MM.1S (cell line): ENCODE measurements at regions not wholly inside any gene's neighbourhood (a gene's known extent, or its start where the extent isn't known, plus 50 kb on each side); places are given as distances from the start of the nearest gene placed in this dataset.

ENCODE experiments used
- DNase-seq: peaks from one replicate; pipeline ENCODE4 v3.0.0-alpha.2; 2015
- H2AFZ ChIP-seq: fragments of 300-600 bp; sonication (generic); 2 replicates; pipeline ENCODE4 v1.6.0; 2016; ENCODE audit warnings: antibody characterized with exemption, low read length
- H3F3A ChIP-seq: fragments of 300-600 bp; sonication (generic); 2 replicates; pipeline ENCODE4 v1.6.1; 2016; ENCODE audit warnings: mild to moderate bottlenecking, antibody characterized with exemption, low read length, moderate library complexity, mixed read lengths; ENCODE audit not compliant: insufficient read depth
- H3K27ac ChIP-seq: fragments of 300-600 bp; sonication (generic); 2 replicates; pipeline ENCODE4 v1.5.1; 2016; ENCODE audit warnings: mild to moderate bottlenecking, low read length
- H3K27me3 ChIP-seq: fragments of 300-600 bp; sonication (generic); replicated peaks from 2 replicates; pipeline ENCODE4 v1.6.0; 2016; ENCODE audit warnings: low read length; ENCODE audit not compliant: insufficient read depth
- H3K36me3 ChIP-seq: fragments of 300-600 bp; sonication (generic); replicated peaks from 2 replicates; pipeline ENCODE4 v1.6.1; 2016; ENCODE audit warnings: mild to moderate bottlenecking, low read length, mixed read lengths; ENCODE audit not compliant: insufficient read depth
- H3K4me1 ChIP-seq: fragments of 300-600 bp; sonication (generic); 2 replicates; pipeline ENCODE4 v1.6.1; 2016; ENCODE audit warnings: low read length, mixed read lengths
- H3K4me2 ChIP-seq: fragments of 300-600 bp; sonication (generic); 2 replicates; pipeline ENCODE4 v1.6.0; 2016; ENCODE audit warnings: low read depth, low read length
- H3K4me3 ChIP-seq: fragments of 300-600 bp; sonication (generic); 2 replicates; pipeline ENCODE4 v1.5.1; 2016; ENCODE audit warnings: low read length, mixed read lengths
- H3K79me2 ChIP-seq: fragments of 300-600 bp; sonication (generic); 2 replicates; pipeline ENCODE4 v1.6.1; 2016; ENCODE audit warnings: mixed run types, low read length, mixed read lengths
- H3K9ac ChIP-seq: fragments of 300-600 bp; sonication (generic); 2 replicates; pipeline ENCODE4 v1.6.1; 2016; ENCODE audit warnings: low read length, mixed read lengths
- H3K9me2 ChIP-seq: fragments of 300-600 bp; sonication (generic); replicated peaks from 2 replicates; pipeline ENCODE4 v1.6.1; 2016; ENCODE audit warnings: mild to moderate bottlenecking, low read length, mixed read lengths; ENCODE audit not compliant: insufficient read depth
- H3K9me3 ChIP-seq: fragments of 300-600 bp; sonication (generic); replicated peaks from 2 replicates; pipeline ENCODE4 v1.6.1; 2016; ENCODE audit warnings: mild to moderate bottlenecking, low read length, mixed read lengths; ENCODE audit not compliant: insufficient read depth
- H4K20me1 ChIP-seq: fragments of 300-600 bp; sonication (generic); 2 replicates; pipeline ENCODE4 v1.6.1; 2016; ENCODE audit warnings: mild to moderate bottlenecking, low read length, moderate library complexity, mixed read lengths; ENCODE audit not compliant: insufficient read depth
- EZH2 ChIP-seq: fragments of 300-600 bp; sonication (generic); optimal IDR thresholded peaks from 2 replicates; pipeline ENCODE3; 2017; ENCODE audit warnings: low read depth, mild to moderate bottlenecking, antibody characterized with exemption, low read length, mixed read lengths
- EZH2phosphoT487 ChIP-seq: fragments of 300-600 bp; sonication (generic); IDR thresholded peaks from 2 replicates; pipeline ENCODE4 v1.6.1; 2018; ENCODE audit warnings: antibody characterized with exemption, low read length
- TF ChIP-seq, protein P1 (sequence below): fragments of 300-600 bp; sonication (generic); IDR thresholded peaks from 2 replicates; pipeline ENCODE4 v1.5.1; 2016; ENCODE audit warnings: antibody characterized with exemption, low read length, mixed read lengths

DNA sequence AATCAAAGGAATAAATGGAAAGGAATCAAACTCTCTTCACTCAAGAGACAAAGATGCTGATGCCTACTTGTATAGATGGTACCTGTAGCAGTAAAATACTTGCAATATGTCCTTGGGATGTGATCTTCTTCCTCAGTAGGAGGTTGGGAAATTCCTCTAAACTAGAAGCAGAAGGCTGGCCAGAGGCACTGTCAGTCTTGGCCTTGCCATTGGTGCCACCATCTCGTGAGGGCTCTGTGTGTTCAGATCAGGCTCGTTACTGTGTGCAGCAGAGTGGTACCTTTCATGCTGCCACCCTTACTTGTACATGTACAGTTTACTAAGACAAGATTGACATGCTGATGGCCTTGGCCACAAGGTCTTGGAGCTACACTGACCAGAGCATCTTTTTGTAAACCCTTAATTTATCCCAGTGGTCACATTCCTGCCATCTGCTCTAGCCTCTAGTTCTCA lies 169.0 kb downstream of the MYCN start:
- Histone ChIP-seq H2AFZ (no peak overlapping the region), H3K9me2 (no peaks in the 10 kb centered on the region), H3K27ac (no peak overlapping the region), H3K4me1 (no peaks in the 10 kb centered on the region), H3F3A (no peaks in the 10 kb centered on the region), H3K9ac (no peak overlapping the region), H3K27me3 (no peaks in the 10 kb centered on the region), H4K20me1 (no peaks in the 10 kb centered on the region), H3K9me3 (no peaks in the 10 kb centered on the region), H3K4me2 (no peak overlapping the region), H3K79me2 (no peaks in the 10 kb centered on the region), H3K4me3 (no peak overlapping the region), H3K36me3 (no peaks in the 10 kb centered on the region)
- TF ChIP-seq, protein P1, sequence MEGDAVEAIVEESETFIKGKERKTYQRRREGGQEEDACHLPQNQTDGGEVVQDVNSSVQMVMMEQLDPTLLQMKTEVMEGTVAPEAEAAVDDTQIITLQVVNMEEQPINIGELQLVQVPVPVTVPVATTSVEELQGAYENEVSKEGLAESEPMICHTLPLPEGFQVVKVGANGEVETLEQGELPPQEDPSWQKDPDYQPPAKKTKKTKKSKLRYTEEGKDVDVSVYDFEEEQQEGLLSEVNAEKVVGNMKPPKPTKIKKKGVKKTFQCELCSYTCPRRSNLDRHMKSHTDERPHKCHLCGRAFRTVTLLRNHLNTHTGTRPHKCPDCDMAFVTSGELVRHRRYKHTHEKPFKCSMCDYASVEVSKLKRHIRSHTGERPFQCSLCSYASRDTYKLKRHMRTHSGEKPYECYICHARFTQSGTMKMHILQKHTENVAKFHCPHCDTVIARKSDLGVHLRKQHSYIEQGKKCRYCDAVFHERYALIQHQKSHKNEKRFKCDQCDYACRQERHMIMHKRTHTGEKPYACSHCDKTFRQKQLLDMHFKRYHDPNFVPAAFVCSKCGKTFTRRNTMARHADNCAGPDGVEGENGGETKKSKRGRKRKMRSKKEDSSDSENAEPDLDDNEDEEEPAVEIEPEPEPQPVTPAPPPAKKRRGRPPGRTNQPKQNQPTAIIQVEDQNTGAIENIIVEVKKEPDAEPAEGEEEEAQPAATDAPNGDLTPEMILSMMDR, result no peak
- no peak for TF ChIP-seq EZH2
- TF ChIP-seq EZH2phosphoT487, result no peak
- DNase-seq, result no peak

DNA sequence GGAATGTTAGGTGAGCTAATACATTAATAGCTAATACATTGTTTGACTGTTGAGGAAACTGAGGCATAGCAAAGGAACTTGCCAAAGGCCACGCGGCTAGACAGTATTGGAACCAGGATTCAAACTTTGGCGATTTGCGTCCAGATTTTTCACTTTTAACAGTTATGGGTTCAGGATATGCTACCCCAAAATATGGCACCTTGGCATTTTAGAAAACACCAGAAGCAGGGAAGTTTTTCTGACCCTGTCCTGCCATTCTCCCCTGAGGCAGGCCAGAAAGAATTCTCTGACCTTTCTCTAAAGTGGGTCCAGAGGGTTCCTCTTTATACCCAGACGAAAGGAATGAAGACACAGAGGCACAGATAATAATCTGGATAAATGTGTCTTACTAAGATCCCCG lies 166.9 kb downstream of the MYCN start:
- no peaks in the 10 kb centered on the region for H3K36me3 ChIP-seq
- no peaks in the 10 kb centered on the region for H3F3A ChIP-seq
- no peak overlapping the region for H3K4me2 ChIP-seq
- H3K4me1 ChIP-seq, result no peaks in the 10 kb centered on the region
- H4K20me1 ChIP-seq, result no peaks in the 10 kb centered on the region
- no peak for DNase-seq
- no peak overlapping the region for H3K9ac ChIP-seq
- no peaks in the 10 kb centered on the region for H3K9me2 ChIP-seq
- H3K4me3 ChIP-seq, result no peak overlapping the region
- no peaks in the 10 kb centered on the region for H3K79me2 ChIP-seq
- TF ChIP-seq EZH2, result no peak
- no peak for TF ChIP-seq EZH2phosphoT487
- TF ChIP-seq, protein P1, result no peak
- no peak overlapping the region for H3K27ac ChIP-seq
- no peaks in the 10 kb centered on the region for H3K9me3 ChIP-seq
- no peak overlapping the region for H2AFZ ChIP-seq
- no peaks in the 10 kb centered on the region for H3K27me3 ChIP-seq

DNA sequence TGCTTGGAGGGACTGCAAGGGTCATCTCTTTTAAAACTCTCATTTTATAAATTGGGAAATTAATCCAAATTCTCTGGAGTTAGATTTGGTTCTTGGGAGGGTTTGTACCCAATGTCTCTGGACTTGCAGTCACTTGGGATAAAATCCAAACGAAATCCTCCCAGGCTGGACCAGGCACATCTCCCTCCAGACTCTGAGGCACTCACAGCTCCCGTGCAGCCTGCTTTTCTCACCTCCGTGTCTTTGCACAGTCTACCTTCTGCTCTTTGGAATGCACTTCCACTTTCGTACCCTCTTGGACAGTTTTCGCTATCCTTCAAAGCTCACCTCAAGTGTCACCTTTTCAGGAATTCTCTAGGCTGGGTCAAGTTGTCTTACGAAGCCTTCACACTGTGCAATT lies 166.3 kb downstream of the MYCN start:
- no peaks in the 10 kb centered on the region for H3K9me2 ChIP-seq
- H4K20me1 ChIP-seq, result no peaks in the 10 kb centered on the region
- H3K27ac ChIP-seq, result no peak overlapping the region
- H3K4me2 ChIP-seq, result no peak overlapping the region
- no peaks in the 10 kb centered on the region for H3K79me2 ChIP-seq
- no peaks in the 10 kb centered on the region for H3F3A ChIP-seq
- no peaks in the 10 kb centered on the region for H3K27me3 ChIP-seq
- H2AFZ ChIP-seq, result no peak overlapping the region
- H3K9me3 ChIP-seq, result no peaks in the 10 kb centered on the region
- no peaks in the 10 kb centered on the region for H3K4me1 ChIP-seq
- H3K9ac ChIP-seq, result no peak overlapping the region
- H3K36me3 ChIP-seq, result no peaks in the 10 kb centered on the region
- TF ChIP-seq EZH2phosphoT487 (no peak), EZH2 (no peak)
- TF ChIP-seq, protein P1, result no peak
- DNase-seq, result no peak
- no peak overlapping the region for H3K4me3 ChIP-seq
